ENCODE measurements at regions not wholly inside any gene's neighbourhood (a gene's known extent, or its start where the extent isn't known, plus 50 kb on each side); places are given as distances from the start of the nearest gene placed in this dataset.

- no peak overlapping the region for H3K4me2 ChIP-seq (replicated peaks; ENCODE audit: extremely low read depth, low read length, poor library complexity, severe bottlenecking)
- H3K27ac ChIP-seq (ENCODE audit: low read depth in 1 of 2, low read length in 2 of 2) = no peak overlapping the region
These were observed 73.9 kb downstream of the MRM1 start for GRCh38 chr17:36675250-36675649.

GRCh38 chr17:36675786-36676185, 74.4 kb downstream of the MRM1 start:
- H3K36me3 ChIP-seq (replicated peaks in 1 of 2; ENCODE audit: control insufficient read depth in 1 of 2, insufficient read depth in 2 of 2, low read length in 2 of 2) = no peaks in the 10 kb centered on the region
- Mint-ChIP-seq H3K4me3 (no peak overlapping the region), H3K4me1 (peaks cover 8% of the 10 kb centered on the region), H3K36me3 (no peaks in the 10 kb centered on the region), H3K27ac (no peak overlapping the region), H3K27me3 (ENCODE audit: low read depth in 3 of 3) (peaks cover 8 to 17% (median 15%) of the 10 kb centered on the region in 3 donors), H3K9me3 (no peaks in the 10 kb centered on the region)
- H3K9ac ChIP-seq (ENCODE audit: insufficient read depth, low read length, poor library complexity, severe bottlenecking) = no peak overlapping the region
- no peak for TF ChIP-seq CTCF (IDR thresholded peaks at IDR 0.05)
- H3K9me3 ChIP-seq (replicated peaks in 1 of 2; ENCODE audit: control insufficient read depth in 1 of 2, insufficient read depth in 1 of 2, low read length in 2 of 2) = no peaks in the 10 kb centered on the region
- H3K4me1 ChIP-seq (ENCODE audit: control insufficient read depth in 1 of 2, insufficient read depth in 2 of 2, low read length in 2 of 2) = peaks cover 0 to 6% of the 10 kb centered on the region in 2 donors
- H4K20me1 ChIP-seq (ENCODE audit: insufficient read depth, low read length) = no peaks in the 10 kb centered on the region
- H3K27ac ChIP-seq (ENCODE audit: low read depth in 1 of 2, low read length in 2 of 2) = no peak overlapping the region
- no peak overlapping the region for H2AFZ ChIP-seq (ENCODE audit: insufficient read depth, low read depth, low read length, poor library complexity, severe bottlenecking)
- intact Hi-C loops (cut with micrococcal nuclease) = no loop called here
- no peak for DNase-seq
- no peak overlapping the region for H3K4me3 ChIP-seq (replicated peaks in 1 of 3; ENCODE audit: low read depth in 2 of 3, low read length in 3 of 3)
- 76% methylated on average over 2 of the region's 2 CpGs for WGBS (ENCODE audit: insufficient coverage)
- H3K27me3 ChIP-seq (ENCODE audit: control insufficient read depth in 2 of 2, insufficient read depth in 2 of 2, low read length in 2 of 2) = no peaks in the 10 kb centered on the region
- H3K79me2 ChIP-seq (ENCODE audit: insufficient read depth, low read length) = no peaks in the 10 kb centered on the region
- H3K4me2 ChIP-seq (replicated peaks; ENCODE audit: extremely low read depth, low read length, poor library complexity, severe bottlenecking) = no peak overlapping the region

More at GRCh38 chr17:36675250-36675649, 73.9 kb downstream of the MRM1 start:
- Mint-ChIP-seq H3K27me3 (ENCODE audit: low read depth in 3 of 3) (peaks cover 8 to 20% (median 15%) of the 10 kb centered on the region in 3 donors), H3K4me3 (no peak overlapping the region), H3K27ac (no peak overlapping the region), H3K9me3 (no peaks in the 10 kb centered on the region), H3K36me3 (no peaks in the 10 kb centered on the region), H3K4me1 (peaks cover 8% of the 10 kb centered on the region)
- Histone ChIP-seq H2AFZ (ENCODE audit: insufficient read depth, low read depth, low read length, poor library complexity, severe bottlenecking) (no peak overlapping the region), H3K4me3 (replicated peaks in 1 of 3; ENCODE audit: low read depth in 2 of 3, low read length in 3 of 3) (no peak overlapping the region), H3K9ac (ENCODE audit: insufficient read depth, low read length, poor library complexity, severe bottlenecking) (no peak overlapping the region), H3K36me3 (replicated peaks in 1 of 2; ENCODE audit: control insufficient read depth in 1 of 2, insufficient read depth in 2 of 2, low read length in 2 of 2) (no peaks in the 10 kb centered on the region), H3K79me2 (ENCODE audit: insufficient read depth, low read length) (no peaks in the 10 kb centered on the region), H4K20me1 (ENCODE audit: insufficient read depth, low read length) (no peaks in the 10 kb centered on the region), H3K4me1 (ENCODE audit: control insufficient read depth in 1 of 2, insufficient read depth in 2 of 2, low read length in 2 of 2) (peaks cover 0 to 6% of the 10 kb centered on the region in 2 donors), H3K27me3 (ENCODE audit: control insufficient read depth in 2 of 2, insufficient read depth in 2 of 2, low read length in 2 of 2) (no peaks in the 10 kb centered on the region), H3K9me3 (replicated peaks in 1 of 2; ENCODE audit: control insufficient read depth in 1 of 2, insufficient read depth in 1 of 2, low read length in 2 of 2) (no peaks in the 10 kb centered on the region)
- intact Hi-C loops (cut with micrococcal nuclease) = no loop called here
- WGBS (ENCODE audit: insufficient coverage) = 65% methylated on average over 6 of the region's 6 CpGs
- TF ChIP-seq CTCF (IDR thresholded peaks at IDR 0.05) = no peak
- no peak for DNase-seq
